ENCODE measurements at regions not wholly inside any gene's neighbourhood (a gene's known extent, or its start where the extent isn't known, plus 50 kb on each side); places are given as distances from the start of the nearest gene placed in this dataset.

GRCh38 chr14:25875475-25875874 lies 722.4 kb downstream of the NOVA1 start:
- H3K27me3 Mint-ChIP-seq (ENCODE audit: low read depth) = peaks cover 16% of the 10 kb centered on the region
- H3K4me1 Mint-ChIP-seq = peaks cover 2% of the 10 kb centered on the region
- no peak overlapping the region for H3K27ac Mint-ChIP-seq
- H3K36me3 Mint-ChIP-seq = no peaks in the 10 kb centered on the region
- no peak for DNase-seq (ENCODE audit: low spot score in 2 of 2, unreplicated experiment in 2 of 2)
- TF ChIP-seq CTCF (IDR thresholded peaks at IDR 0.05; ENCODE audit: unreplicated experiment) = no peak
- no peak overlapping the region for H3K4me3 Mint-ChIP-seq
- no peaks in the 10 kb centered on the region for H3K9me3 Mint-ChIP-seq

- peaks cover 11% of the 10 kb centered on the region for H3K27me3 Mint-ChIP-seq (ENCODE audit: low read depth)
- H3K27ac Mint-ChIP-seq = no peak overlapping the region
- H3K4me1 Mint-ChIP-seq = no peaks in the 10 kb centered on the region
- H3K9me3 Mint-ChIP-seq = no peaks in the 10 kb centered on the region
- no peak overlapping the region for H3K4me3 Mint-ChIP-seq
- no peak for DNase-seq (ENCODE audit: low spot score in 2 of 2, unreplicated experiment in 2 of 2)
- no peak for TF ChIP-seq CTCF (IDR thresholded peaks at IDR 0.05; ENCODE audit: unreplicated experiment)
- H3K36me3 Mint-ChIP-seq = no peaks in the 10 kb centered on the region
These were observed 728.0 kb downstream of the NOVA1 start for GRCh38 chr14:25869854-25870253.

- no peak for TF ChIP-seq CTCF (IDR thresholded peaks at IDR 0.05; ENCODE audit: unreplicated experiment)
- peaks cover 21% of the 10 kb centered on the region for H3K27me3 Mint-ChIP-seq (ENCODE audit: low read depth)
- H3K36me3 Mint-ChIP-seq = no peaks in the 10 kb centered on the region
- DNase-seq (ENCODE audit: low spot score in 2 of 2, unreplicated experiment in 2 of 2) = no peak
- H3K4me3 Mint-ChIP-seq = no peak overlapping the region
- no peaks in the 10 kb centered on the region for H3K4me1 Mint-ChIP-seq
- no peak overlapping the region for H3K27ac Mint-ChIP-seq
- no peaks in the 10 kb centered on the region for H3K9me3 Mint-ChIP-seq
These were observed 729.1 kb downstream of the NOVA1 start for GRCh38 chr14:25868521-25869314.

GRCh38 chr14:25861406-25861805 lies 736.4 kb downstream of the NOVA1 start:
- TF ChIP-seq CTCF (IDR thresholded peaks at IDR 0.05; ENCODE audit: unreplicated experiment) = no peak
- Mint-ChIP-seq H3K27ac (no peak overlapping the region), H3K4me3 (no peak overlapping the region), H3K4me1 (no peaks in the 10 kb centered on the region), H3K36me3 (no peaks in the 10 kb centered on the region), H3K9me3 (peaks cover 4% of the 10 kb centered on the region), H3K27me3 (ENCODE audit: low read depth) (peaks cover 41% of the 10 kb centered on the region)
- DNase-seq (ENCODE audit: low spot score in 2 of 2, unreplicated experiment in 2 of 2) = no peak

GRCh38 chr14:25848601-25849000 lies 749.2 kb downstream of the NOVA1 start:
- Mint-ChIP-seq H3K4me1 (no peaks in the 10 kb centered on the region), H3K4me3 (no peak overlapping the region), H3K27ac (no peak overlapping the region), H3K27me3 (ENCODE audit: low read depth) (peaks cover 38% of the 10 kb centered on the region), H3K9me3 (no peaks in the 10 kb centered on the region), H3K36me3 (no peaks in the 10 kb centered on the region)
- DNase-seq (ENCODE audit: low spot score in 2 of 2, unreplicated experiment in 2 of 2) = no peak
- no peak for TF ChIP-seq CTCF (IDR thresholded peaks at IDR 0.05; ENCODE audit: unreplicated experiment)
